ENCODE measurements at regions not wholly inside any gene's neighbourhood (a gene's known extent, or its start where the extent isn't known, plus 50 kb on each side); places are given as distances from the start of the nearest gene placed in this dataset.

DNA sequence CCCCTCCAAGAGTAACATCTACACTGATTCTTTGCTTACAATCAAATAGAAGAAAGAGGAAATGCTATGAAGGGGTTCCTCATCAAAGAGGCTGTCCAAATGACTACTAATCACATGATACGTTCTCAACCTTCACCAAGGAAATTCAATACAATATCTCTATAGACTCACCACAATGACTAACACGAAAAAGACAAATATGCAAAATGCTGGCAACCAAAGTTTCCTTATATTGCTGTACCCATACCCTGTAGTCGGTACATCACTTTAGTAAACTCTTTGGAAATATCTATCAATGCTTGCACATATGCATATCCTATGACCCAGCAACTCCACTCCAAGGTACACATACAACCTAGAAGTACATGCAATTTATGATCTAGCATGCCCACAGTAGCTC lies 1296.6 kb downstream of the AACS start:
- Histone ChIP-seq H4K20me1 (replicated peaks in 1 of 2; ENCODE audit: control insufficient read depth in 1 of 2, insufficient read depth in 2 of 2, low read length in 2 of 2) (no peaks in the 10 kb centered on the region), H3K23me2 (ENCODE audit: low read depth, low read length) (no peaks in the 10 kb centered on the region), H3K4me1 (replicated peaks in 1 of 4; ENCODE audit: control insufficient read depth in 3 of 4, insufficient read depth in 4 of 4, low read length in 3 of 4) (no peaks in the 10 kb centered on the region; a peak in 2 of 7 replicates), H3K79me1 (ENCODE audit: low read depth, low read length) (no peaks in the 10 kb centered on the region), H3K9me3 (ENCODE audit: insufficient read depth in 2 of 2, low read depth in 1 of 2, low read length in 1 of 2) (0 out of 4 replicates have a peak, but pooled peaks cover 0 to 4% of the 10 kb centered on the region in 2 experiments), H3K79me2 (ENCODE audit: control insufficient read depth in 1 of 2, insufficient read depth in 2 of 2, low read length in 2 of 2) (no peaks in the 10 kb centered on the region), H3K9ac (replicated peaks in 1 of 4; ENCODE audit: extremely low read depth in 1 of 4, low read depth in 3 of 4, low read length in 3 of 4) (no peak overlapping the region), H3K4ac (replicated peaks; ENCODE audit: insufficient read length, low read depth, low read length) (no peak overlapping the region), H3K27me3 (replicated peaks in 1 of 4; ENCODE audit: control insufficient read depth in 3 of 4, extremely low read depth in 1 of 4, insufficient read depth in 3 of 4, low read length in 3 of 4) (no peaks in the 10 kb centered on the region), H3K4me3 (ENCODE audit: extremely low read depth in 1 of 4, insufficient read depth in 2 of 4, low read depth in 3 of 4, low read length in 4 of 4) (no peak overlapping the region), H4K5ac (ENCODE audit: insufficient read length, low read depth, low read length) (no peak overlapping the region), H2AK5ac (ENCODE audit: low read depth, low read length) (no peak overlapping the region), H2BK20ac (ENCODE audit: low read length) (no peak overlapping the region), H4K8ac (ENCODE audit: extremely low read depth, insufficient read depth, low read length) (no peak overlapping the region), H2AFZ (ENCODE audit: low read length) (no peak overlapping the region), H3K14ac (ENCODE audit: insufficient read length) (no peak overlapping the region), H3K56ac (replicated peaks; ENCODE audit: insufficient read length, low read depth, low read length) (no peak overlapping the region), H2BK15ac (ENCODE audit: low read length) (no peak overlapping the region), H4K91ac (replicated peaks; ENCODE audit: insufficient read length, low read length) (no peak overlapping the region), H3K36me3 (ENCODE audit: control insufficient read depth in 2 of 4, insufficient read depth in 4 of 4, low read length in 3 of 4) (no peaks in the 10 kb centered on the region), H3K27ac (ENCODE audit: low read depth, low read length) (no peak overlapping the region), H2BK120ac (replicated peaks; ENCODE audit: low read depth, low read length) (no peak overlapping the region), H3K23ac (ENCODE audit: insufficient read length) (no peak overlapping the region), H2BK5ac (ENCODE audit: low read depth, low read length) (no peak overlapping the region), H3K4me2 (ENCODE audit: insufficient read depth in 1 of 2, low read depth in 2 of 2, low read length in 2 of 2) (no peak overlapping the region), H3K18ac (ENCODE audit: extremely low read depth, low read length) (no peak overlapping the region), H2BK12ac (ENCODE audit: low read depth, low read length) (no peak overlapping the region)
- DNase-seq (ENCODE audit: low read depth in 1 of 2, low spot score in 2 of 2) (no peak), FAIRE-seq (no peak)
- ChIA-PET POLR2A (ENCODE audit: partially characterized antibody) (no interaction called here), CTCF (ENCODE audit: partially characterized antibody) (interaction anchor here (0.6 to 3.8 kb wide), 6 partner anchors 11 to 469 kb away, joined by 3 to 22 read pairs (median 4); no protein-coding TSS in a partner anchor)
- 96% methylated on average over 3 of the region's 3 CpGs; no CpG with 5 or more reads in 1 of the 2 experiments for WGBS, 2 experiments (ENCODE audit: extremely low coverage in 1 of 2, insufficient coverage in 1 of 2, insufficient read length in 1 of 2, insufficient replicate concordance in 2 of 2, low coverage in 1 of 2, low lambda C conversion rate in 2 of 2, missing lambda C conversion rate in 1 of 2)
- TF ChIP-seq RBBP5 (IDR thresholded peaks at IDR 0.05; ENCODE audit: borderline replicate concordance, low read depth, low read length) = no peak
- no peak for TF ChIP-seq RFX5 (IDR thresholded peaks at IDR 0.05; ENCODE audit: borderline replicate concordance, low read depth, low read length)
- TF ChIP-seq SIRT6 (IDR thresholded peaks at IDR 0.05; ENCODE audit: low read length) = no peak
- no peak for TF ChIP-seq GABPA (IDR thresholded peaks at IDR 0.05; ENCODE audit: borderline replicate concordance, insufficient read depth, low read length)
- no peak for TF ChIP-seq FOSL1 (IDR thresholded peaks at IDR 0.05; ENCODE audit: insufficient read depth, low read depth, low read length)
- no peak for TF ChIP-seq SRF (IDR thresholded peaks at IDR 0.05; ENCODE audit: low read depth, low read length)
- TF ChIP-seq CBX5 (IDR thresholded peaks at IDR 0.05; ENCODE audit: low read depth, low read length) = no peak
- no peak for TF ChIP-seq EP300 (IDR thresholded peaks at IDR 0.05; ENCODE audit: borderline replicate concordance in 1 of 2, low read depth in 2 of 2, low read length in 2 of 2)
- TF ChIP-seq E2F6 (IDR thresholded peaks at IDR 0.05) = no peak
- TF ChIP-seq, protein P1, sequence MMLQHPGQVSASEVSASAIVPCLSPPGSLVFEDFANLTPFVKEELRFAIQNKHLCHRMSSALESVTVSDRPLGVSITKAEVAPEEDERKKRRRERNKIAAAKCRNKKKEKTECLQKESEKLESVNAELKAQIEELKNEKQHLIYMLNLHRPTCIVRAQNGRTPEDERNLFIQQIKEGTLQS (IDR thresholded peaks at IDR 0.05; ENCODE audit: insufficient read depth, low read depth, low read length) = no peak
- TF ChIP-seq SP1 (IDR thresholded peaks at IDR 0.05; ENCODE audit: low read depth, low read length) = no peak
